SK-N-MC (cell line): ENCODE measurements at regions not wholly inside any gene's neighbourhood (a gene's known extent, or its start where the extent isn't known, plus 50 kb on each side); places are given as distances from the start of the nearest gene placed in this dataset.
"Not testable (repeated sequence)": the region's sequence is repeated elsewhere in the genome, so short reads cannot be mapped to it uniquely, and the experiment has no call there.

Source experiments
- EZH2 ChIP-seq: fragments of 200-600 bp; sonication (generic); IDR thresholded peaks from one replicate; pipeline ENCODE4 v1.6.1; 2017; ENCODE audit warnings: antibody characterized with exemption
- FOXP2 ChIP-seq: optimal IDR thresholded peaks from 2 replicates; pipeline ENCODE3; 2011; ENCODE audit warnings: mild to moderate bottlenecking, moderate library complexity; ENCODE audit not compliant: insufficient read depth; ENCODE audit errors: extremely low read length, control extremely low read depth
- POLR2AphosphoS5 ChIP-seq: IDR thresholded peaks from 2 replicates; pipeline ENCODE4 v1.6.1; 2012; ENCODE audit warnings: mild to moderate bottlenecking, low read depth, low read length, borderline replicate concordance

- not testable (repeated sequence) for TF ChIP-seq POLR2AphosphoS5, FOXP2, EZH2
These were observed 171.8 kb upstream of the MMADHC start for GRCh38 chr2:149759382-149759781.
